ENCODE measurements at regions not wholly inside any gene's neighbourhood (a gene's known extent, or its start where the extent isn't known, plus 50 kb on each side); places are given as distances from the start of the nearest gene placed in this dataset.

GRCh38 chr2:226652983-226653765, 146.4 kb downstream of the IRS1 start:
- no peak for DNase-seq

GRCh38 chr2:226652369-226652768, 147.3 kb downstream of the IRS1 start:
- DNase-seq = no peak

- DNase-seq = peak; percentile 70
Measured at GRCh38 chr2:226649871-226650660, 149.6 kb downstream of the IRS1 start.

GRCh38 chr2:226649201-226649600, 150.4 kb downstream of the IRS1 start:
- DNase-seq = no peak

GRCh38 chr2:226647621-226648518, 151.8 kb downstream of the IRS1 start:
- no peak for DNase-seq

- DNase-seq = peak; percentile 59
Measured at GRCh38 chr2:226644399-226644865, 155.2 kb downstream of the IRS1 start.

GRCh38 chr2:226643946-226644282, 155.7 kb downstream of the IRS1 start:
- no peak for DNase-seq

- DNase-seq = no peak
Measured at GRCh38 chr2:226643030-226643945, 156.3 kb downstream of the IRS1 start.

- DNase-seq = no peak
Measured at GRCh38 chr2:226641008-226641407, 158.6 kb downstream of the IRS1 start.

GRCh38 chr2:226640501-226640900, 159.1 kb downstream of the IRS1 start:
- no peak for DNase-seq

- DNase-seq = no peak
Measured at GRCh38 chr2:226639550-226639949, 160.1 kb downstream of the IRS1 start.

- no peak for DNase-seq
Measured at GRCh38 chr2:226638576-226638975, 161.0 kb downstream of the IRS1 start.

- DNase-seq = no peak
Measured at GRCh38 chr2:226637383-226637782, 162.2 kb downstream of the IRS1 start.

GRCh38 chr2:226636586-226636985, 163.0 kb downstream of the IRS1 start:
- no peak for DNase-seq

GRCh38 chr2:226634943-226635604, 164.5 kb downstream of the IRS1 start:
- DNase-seq = no peak

GRCh38 chr2:226631671-226632070, 167.9 kb downstream of the IRS1 start:
- no peak for DNase-seq

GRCh38 chr2:226631187-226631586, 168.4 kb downstream of the IRS1 start:
- no peak for DNase-seq

GRCh38 chr2:226625946-226626345, 173.7 kb downstream of the IRS1 start:
- no peak for DNase-seq

GRCh38 chr2:226623587-226624368, 175.8 kb downstream of the IRS1 start:
- DNase-seq = no peak

GRCh38 chr2:226622484-226622883, 177.1 kb downstream of the IRS1 start:
- no peak for DNase-seq

GRCh38 chr2:226620176-226620575, 179.4 kb downstream of the IRS1 start:
- no peak for DNase-seq

Measured in right hindlimb (tissue), 1 donor.